Cardiac fibroblast (primary cell): ENCODE measurements at regions not wholly inside any gene's neighbourhood (a gene's known extent, or its start where the extent isn't known, plus 50 kb on each side); places are given as distances from the start of the nearest gene placed in this dataset.
"Not testable (repeated sequence)": the region's sequence is repeated elsewhere in the genome, so short reads cannot be mapped to it uniquely, and the experiment has no call there.

Experiments
- DNase-seq, 2 donors: peaks; one replicate each; pipeline versions ENCODE4 v3.0.0 to v3.0.0-alpha.2; 2010; ENCODE audit warnings: low read depth in 2 of 2
- H3K4me3 ChIP-seq, 2 donors: replicated peaks in 1 of 2; 1 replicate in 1 of 2; 2 replicates in 1 of 2; pipeline ENCODE4 v1.5.1; 2011; ENCODE audit warnings: low read depth in 2 of 2, low read length in 2 of 2, mild to moderate bottlenecking in 2 of 2, moderate library complexity in 1 of 2
- TF ChIP-seq, protein P1 (sequence below): IDR thresholded peaks from one replicate; pipeline ENCODE4 v1.5.1; 2011; ENCODE audit warnings: low read depth, mild to moderate bottlenecking, low read length, inconsistent platforms

DNA sequence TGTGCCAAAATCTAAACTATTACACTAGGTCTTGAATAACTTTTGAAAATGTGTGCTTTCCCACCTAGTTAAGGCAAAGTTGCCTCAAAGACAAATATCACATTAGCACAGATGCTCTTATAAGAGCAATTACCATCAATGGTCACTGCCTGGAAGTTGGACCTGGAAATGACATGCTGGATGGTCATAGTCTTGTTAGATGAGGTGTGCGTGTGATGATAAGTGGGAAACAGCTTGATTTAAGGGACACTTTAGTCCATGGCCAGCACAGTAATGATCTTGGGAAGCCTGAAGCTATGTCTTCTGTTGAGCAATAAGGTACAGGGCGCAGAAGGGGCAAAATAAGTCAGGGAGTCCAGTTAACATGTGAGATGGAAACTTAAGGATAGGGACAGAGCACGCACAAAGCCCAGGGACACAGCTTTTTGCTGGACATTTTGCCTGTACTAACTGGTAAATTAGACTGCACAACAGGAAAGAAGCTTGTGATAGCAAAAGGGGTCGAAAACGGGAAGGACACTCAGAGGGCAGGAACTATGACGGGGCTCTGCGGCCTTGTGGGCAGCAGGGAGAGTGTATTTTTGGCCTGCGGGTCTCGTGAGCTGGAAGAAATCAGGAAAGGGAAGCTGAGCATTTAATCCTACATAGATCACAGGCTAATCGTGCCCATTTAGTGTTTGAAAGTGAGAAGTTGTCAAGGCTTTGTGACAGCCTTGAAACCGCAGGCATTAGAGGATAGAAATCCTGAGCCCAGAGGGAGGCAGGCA lies 66.7 kb upstream of the BMP2 start:
- no peak overlapping the region for H3K4me3 ChIP-seq

DNA sequence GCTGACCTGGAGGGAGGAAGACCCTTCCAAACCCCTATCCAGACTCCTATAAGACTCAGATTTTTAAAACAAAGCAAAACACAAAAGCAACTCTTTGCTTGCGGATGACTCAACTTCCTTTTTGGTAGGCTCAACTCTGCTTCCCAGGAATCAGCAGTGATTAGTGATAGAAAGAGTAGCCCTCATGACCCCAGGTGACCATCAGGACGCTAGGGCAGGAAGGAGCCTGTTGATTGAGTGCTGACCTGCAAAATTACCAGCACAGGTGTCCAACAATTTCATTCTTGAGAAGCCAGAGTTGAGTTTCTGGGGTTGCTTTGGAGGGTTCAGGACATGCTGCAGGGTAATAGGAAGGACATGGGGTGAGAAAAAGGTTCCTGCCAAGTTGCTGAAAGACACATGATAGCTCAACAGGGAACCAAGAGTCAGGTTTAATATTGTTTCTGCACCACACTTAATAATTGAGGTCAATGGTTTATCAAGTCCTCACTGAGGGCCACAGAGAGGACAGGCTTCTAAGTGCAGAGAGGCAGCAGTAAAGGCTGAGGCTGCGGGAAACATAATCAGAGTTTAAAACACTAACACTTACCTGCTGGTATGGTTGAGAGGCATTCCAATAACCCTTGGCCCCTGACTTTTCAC lies 67.4 kb upstream of the BMP2 start:
- DNase-seq = no peak
- TF ChIP-seq, protein P1, sequence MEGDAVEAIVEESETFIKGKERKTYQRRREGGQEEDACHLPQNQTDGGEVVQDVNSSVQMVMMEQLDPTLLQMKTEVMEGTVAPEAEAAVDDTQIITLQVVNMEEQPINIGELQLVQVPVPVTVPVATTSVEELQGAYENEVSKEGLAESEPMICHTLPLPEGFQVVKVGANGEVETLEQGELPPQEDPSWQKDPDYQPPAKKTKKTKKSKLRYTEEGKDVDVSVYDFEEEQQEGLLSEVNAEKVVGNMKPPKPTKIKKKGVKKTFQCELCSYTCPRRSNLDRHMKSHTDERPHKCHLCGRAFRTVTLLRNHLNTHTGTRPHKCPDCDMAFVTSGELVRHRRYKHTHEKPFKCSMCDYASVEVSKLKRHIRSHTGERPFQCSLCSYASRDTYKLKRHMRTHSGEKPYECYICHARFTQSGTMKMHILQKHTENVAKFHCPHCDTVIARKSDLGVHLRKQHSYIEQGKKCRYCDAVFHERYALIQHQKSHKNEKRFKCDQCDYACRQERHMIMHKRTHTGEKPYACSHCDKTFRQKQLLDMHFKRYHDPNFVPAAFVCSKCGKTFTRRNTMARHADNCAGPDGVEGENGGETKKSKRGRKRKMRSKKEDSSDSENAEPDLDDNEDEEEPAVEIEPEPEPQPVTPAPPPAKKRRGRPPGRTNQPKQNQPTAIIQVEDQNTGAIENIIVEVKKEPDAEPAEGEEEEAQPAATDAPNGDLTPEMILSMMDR = no peak
- H3K4me3 ChIP-seq = no peak overlapping the region

More for the DNA sequence above, 66.7 kb upstream of the BMP2 start:
- no peak for DNase-seq
- TF ChIP-seq, protein P1 = no peak

DNA sequence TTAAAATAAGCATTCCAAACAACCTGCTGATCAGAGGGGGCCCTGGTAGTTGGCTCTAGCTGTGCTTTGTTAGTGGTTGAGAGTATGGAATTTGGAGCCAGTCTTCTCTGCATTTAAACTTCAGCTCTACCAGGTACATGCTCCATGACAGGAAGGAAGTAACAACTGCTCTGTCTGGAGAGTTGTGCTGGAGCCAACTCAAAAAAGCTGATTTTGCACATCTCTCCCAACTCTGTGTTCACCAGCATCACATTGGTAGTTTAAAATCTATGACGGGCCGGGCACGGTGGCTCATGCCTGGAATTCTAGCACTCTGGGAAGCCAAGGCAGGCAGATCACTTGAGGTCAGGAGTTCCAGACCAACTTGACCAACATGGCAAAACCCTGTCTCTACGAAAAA lies 68.8 kb upstream of the BMP2 start:
- DNase-seq = no peak
- TF ChIP-seq, protein P1 = no peak
- H3K4me3 ChIP-seq = no peak overlapping the region

DNA sequence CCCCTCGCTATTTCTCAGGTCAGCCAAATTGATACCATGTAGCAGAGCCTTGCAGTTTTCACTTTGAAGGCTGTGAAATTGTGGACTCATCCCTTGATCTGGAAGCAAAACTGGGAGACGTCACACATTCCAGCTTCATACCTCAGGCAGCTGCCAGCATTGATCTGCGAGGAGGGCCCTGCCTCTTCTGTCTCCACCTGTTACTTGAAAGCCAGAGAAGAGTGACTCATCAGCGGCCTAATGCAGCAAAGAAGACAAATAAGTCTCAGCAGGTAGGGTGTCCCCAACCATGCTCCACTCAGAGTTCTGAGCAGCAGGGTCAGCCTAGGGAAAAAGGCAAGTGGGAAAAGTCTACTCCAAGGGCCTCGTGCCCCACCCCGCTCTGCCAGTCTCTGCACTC lies 69.4 kb upstream of the BMP2 start:
- DNase-seq = no peak
- H3K4me3 ChIP-seq = no peak overlapping the region
- TF ChIP-seq, protein P1 = no peak

DNA sequence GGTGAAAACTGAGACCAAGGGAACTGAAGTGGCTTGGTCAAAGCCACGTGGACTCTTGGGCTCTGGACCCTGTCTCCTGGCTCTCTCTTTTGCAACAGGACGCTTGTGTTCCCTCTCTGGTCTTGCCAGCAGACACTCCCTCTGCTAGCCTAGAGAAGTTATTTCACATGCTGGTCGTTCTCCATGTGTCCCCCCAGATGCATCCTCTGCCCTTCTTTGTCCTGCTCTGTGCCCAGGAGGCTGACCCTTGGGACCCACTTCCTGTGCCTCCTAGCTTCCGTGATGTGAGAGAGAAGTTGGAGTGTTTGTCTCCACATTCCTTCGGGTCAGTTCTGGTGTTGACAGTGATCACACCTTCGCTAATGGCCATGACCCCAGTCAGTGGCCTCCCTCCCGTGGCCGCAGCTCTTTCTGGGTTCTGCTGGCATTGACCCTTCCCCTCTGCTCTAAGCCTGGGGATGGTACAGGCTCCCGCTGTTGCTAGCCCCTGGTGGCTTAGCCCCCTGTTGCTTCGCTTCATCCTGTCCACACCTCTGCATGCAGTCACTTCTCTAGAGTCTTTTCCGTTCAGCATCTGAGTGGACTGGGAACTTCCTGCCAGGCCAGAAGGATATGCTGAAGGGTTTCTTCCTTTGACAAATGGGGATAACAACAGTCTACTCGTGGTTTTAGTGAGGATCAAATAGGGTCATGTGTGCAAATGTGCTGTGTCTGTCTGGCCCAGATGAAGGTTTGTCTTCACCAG lies 70.1 kb upstream of the BMP2 start:
- no peak for DNase-seq
- no peak overlapping the region for H3K4me3 ChIP-seq
- TF ChIP-seq, protein P1 = no peak

DNA sequence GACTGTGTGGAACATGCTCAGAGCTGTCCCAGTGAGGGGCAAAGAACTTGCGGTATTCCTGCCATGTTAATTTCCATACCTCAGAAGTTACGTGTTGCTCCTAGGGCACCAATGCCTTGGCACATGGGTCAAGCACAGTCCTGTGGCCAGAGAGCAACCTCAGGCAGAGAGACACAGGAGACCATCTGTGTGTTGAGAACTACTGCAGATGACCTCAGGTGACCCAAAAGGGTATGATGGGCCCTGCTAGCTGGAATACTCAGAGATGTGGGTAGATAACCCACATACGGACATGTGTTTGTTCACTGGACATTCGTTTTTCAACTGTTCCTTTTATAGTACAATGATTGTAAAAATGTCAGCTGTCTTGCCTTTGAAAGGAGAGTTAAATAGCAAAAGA lies 71.5 kb upstream of the BMP2 start:
- TF ChIP-seq, protein P1 = no peak
- no peak for DNase-seq
- no peak overlapping the region for H3K4me3 ChIP-seq

DNA sequence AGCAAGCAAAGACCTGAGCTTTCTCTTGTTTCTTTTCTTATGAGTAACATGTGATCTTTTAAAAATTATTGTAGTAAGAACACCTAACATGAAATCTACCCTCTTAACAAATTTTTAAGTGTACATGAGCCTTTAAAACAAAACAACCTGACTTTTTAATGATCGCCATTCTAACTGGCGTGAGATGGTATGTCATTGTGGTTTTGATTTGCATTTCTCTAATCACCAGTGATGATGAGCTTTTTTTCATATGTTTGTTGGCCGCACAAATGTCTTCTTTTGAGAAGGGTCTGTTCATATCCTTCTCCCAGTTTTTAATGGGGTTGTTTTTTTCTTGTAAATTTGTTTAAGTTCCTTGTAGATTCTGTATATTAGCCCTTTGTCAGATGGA lies 73.7 kb upstream of the BMP2 start:
- DNase-seq, H3K4me3 ChIP-seq: not testable (repeated sequence)
